ENCODE measurements at regions not wholly inside any gene's neighbourhood (a gene's known extent, or its start where the extent isn't known, plus 50 kb on each side); places are given as distances from the start of the nearest gene placed in this dataset.
A peak's percentile ranks its signal among the peaks of the same experiment; 100 is the strongest.

DNA sequence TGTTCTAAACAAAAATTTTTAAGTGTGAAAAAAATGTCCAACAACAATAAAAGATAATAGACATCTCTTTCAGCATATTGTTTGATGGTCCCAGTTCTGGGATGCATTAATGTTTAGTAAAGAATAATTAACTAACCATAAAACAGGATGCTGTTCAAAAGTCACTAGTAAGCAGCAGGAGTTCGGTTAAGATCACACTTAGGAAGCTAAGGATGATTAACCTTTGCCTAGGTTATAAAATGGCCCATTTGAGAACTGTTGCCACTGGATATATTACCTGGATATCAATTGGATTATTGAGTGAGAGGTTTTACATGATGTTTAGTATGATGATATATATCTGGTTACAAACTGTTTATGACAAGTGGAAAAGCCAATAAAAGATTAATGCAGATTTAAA, 171.7 kb downstream of the ATG4C start:
- intact Hi-C loops (cut with micrococcal nuclease) = no loop called here
- no peaks in the 10 kb centered on the region for H3K4me1 Mint-ChIP-seq
- H3K36me3 Mint-ChIP-seq (ENCODE audit: low read depth) = no peaks in the 10 kb centered on the region
- H3K9me3 Mint-ChIP-seq = no peaks in the 10 kb centered on the region
- H3K4me3 Mint-ChIP-seq = no peak overlapping the region
- peaks cover 7% of the 10 kb centered on the region for H3K27me3 Mint-ChIP-seq
- H3K27ac Mint-ChIP-seq = no peak overlapping the region
- no peak for DNase-seq

DNA sequence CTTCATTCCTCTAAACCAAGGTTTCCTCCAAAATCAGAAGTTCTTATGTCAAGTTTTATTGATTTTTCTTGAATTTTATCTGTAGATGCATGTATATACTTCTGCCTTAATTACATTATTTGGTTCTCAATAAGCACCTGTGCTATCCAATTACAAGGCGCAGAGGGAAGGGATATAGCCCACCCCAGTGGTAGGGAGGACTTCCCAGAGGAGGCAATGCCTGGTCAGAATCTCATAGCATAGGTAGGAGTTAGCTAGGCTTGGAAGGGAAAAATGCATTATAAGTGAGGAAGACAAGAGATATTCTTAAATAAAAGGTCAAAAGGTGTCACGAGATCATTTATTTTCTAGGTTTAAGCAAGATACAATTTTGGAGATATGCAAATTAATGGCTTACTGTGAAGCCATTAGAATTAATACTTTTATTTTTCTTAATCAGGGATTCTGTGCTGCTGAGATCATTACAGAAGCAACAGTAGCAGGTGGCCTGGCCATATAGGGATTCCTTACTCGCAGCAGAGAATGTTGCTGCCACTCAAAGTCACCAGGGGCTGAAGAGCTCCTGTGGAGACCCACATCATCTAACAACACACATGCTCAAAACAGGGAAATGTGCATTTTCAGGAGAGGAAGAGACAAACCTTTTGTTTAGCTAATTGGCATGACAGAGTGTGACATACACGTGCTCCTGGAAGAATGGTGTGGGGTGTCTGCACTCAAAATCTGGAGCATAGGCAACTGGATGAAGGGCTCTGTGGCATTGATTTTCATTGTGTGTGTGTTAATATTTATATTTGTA, 178.3 kb downstream of the ATG4C start:
- Mint-ChIP-seq H3K4me3 (no peak overlapping the region), H3K36me3 (ENCODE audit: low read depth) (no peaks in the 10 kb centered on the region), H3K4me1 (no peaks in the 10 kb centered on the region), H3K9me3 (no peaks in the 10 kb centered on the region), H3K27ac (no peak overlapping the region), H3K27me3 (peaks cover 7% of the 10 kb centered on the region)
- intact Hi-C loops (cut with micrococcal nuclease) = no loop called here
- no peak for DNase-seq

DNA sequence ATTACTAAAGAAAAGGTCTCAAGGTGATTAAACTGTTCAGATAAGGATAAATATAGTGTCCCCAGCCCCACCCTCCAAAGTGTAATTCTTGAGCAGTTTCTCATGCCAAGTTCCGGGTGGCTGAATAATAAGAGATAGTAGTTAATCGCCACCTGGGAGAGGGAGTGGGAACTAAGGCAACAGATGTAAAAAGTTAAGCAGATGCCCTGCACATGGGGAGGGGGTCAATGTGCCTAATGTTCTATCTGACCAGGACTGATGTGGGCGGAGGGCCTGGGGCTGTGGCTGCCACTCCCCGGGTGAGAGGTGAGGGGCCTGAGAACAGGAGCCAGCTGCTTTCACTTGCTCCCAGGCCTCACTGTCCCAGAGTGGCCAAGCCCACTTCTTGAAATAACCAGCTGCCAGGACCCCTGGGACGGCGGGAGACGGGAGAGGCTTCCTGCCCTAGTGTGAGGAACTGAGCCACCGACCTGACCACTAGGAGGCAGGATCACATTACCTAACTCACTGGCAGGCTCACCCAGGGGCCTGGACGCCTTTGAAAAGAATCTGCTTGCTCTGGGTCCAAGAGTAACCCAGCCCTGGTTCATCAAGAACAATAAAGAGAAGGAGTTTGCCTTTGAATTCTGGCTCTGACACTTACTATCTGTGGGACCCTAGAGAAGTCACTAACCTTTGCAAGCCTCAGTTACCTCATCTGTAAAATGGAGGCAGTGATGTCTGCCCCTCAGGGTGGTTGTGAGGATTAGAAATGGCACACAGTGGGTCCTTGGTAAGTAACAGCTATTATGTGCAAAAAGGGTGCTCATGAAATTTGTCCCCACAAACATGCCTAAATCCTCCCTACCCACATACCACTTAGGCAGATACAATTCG, 179.2 kb downstream of the ATG4C start:
- Mint-ChIP-seq H3K4me1 (no peaks in the 10 kb centered on the region), H3K27ac (no peak overlapping the region), H3K9me3 (no peaks in the 10 kb centered on the region), H3K27me3 (peaks cover 7% of the 10 kb centered on the region), H3K36me3 (ENCODE audit: low read depth) (no peaks in the 10 kb centered on the region), H3K4me3 (no peak overlapping the region)
- peak; percentile 61 for DNase-seq
- intact Hi-C loops (cut with micrococcal nuclease) = no loop called here

DNA sequence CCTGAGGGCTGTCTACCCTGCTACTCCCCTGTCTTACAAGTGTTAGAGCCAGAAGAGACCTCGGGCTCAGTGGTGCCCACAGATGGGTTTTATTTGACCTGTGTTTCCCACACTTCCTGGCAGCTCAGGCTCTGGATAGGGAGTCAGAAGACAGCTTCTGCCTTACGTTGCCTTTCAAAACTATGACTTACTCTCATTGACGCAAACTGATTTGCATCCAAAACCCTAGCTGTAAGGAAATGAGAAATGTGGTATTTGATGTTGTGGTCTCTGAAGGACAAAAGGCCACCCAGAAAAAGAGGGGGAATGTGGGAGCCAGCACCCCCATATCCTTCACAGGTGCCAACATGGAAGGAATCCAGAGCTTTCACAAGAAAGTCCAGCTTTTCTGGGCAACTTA, 180.2 kb downstream of the ATG4C start:
- no peaks in the 10 kb centered on the region for H3K4me1 Mint-ChIP-seq
- peaks cover 2% of the 10 kb centered on the region for H3K27me3 Mint-ChIP-seq
- no peak overlapping the region for H3K27ac Mint-ChIP-seq
- no peak for DNase-seq
- H3K36me3 Mint-ChIP-seq (ENCODE audit: low read depth) = no peaks in the 10 kb centered on the region
- intact Hi-C loops (cut with micrococcal nuclease) = no loop called here
- no peak overlapping the region for H3K4me3 Mint-ChIP-seq
- no peaks in the 10 kb centered on the region for H3K9me3 Mint-ChIP-seq

DNA sequence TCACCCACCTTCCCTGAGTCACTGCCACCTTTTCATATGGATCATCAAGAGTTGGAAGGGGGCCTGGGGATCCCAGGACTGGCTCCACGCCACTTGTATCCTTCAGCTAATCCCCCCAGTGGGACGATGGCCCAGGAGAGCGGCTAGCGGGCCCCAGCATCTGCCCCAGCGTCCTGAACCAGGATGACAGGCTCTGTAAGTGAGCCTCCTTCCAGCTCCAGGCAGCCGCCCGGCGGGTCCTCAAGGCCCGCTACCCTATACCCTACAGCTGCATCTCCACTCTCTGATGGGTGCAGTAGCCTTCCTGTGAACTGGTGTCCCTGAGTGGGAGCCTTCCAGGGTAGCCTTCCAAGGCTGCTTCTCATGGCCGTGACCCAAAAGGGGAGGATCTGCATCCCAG, 183.1 kb downstream of the ATG4C start:
- Mint-ChIP-seq H3K36me3 (ENCODE audit: low read depth) (no peaks in the 10 kb centered on the region), H3K27me3 (no peaks in the 10 kb centered on the region), H3K4me1 (no peaks in the 10 kb centered on the region), H3K9me3 (no peaks in the 10 kb centered on the region), H3K4me3 (no peak overlapping the region), H3K27ac (no peak overlapping the region)
- DNase-seq = no peak
- intact Hi-C loops (cut with micrococcal nuclease) = no loop called here

DNA sequence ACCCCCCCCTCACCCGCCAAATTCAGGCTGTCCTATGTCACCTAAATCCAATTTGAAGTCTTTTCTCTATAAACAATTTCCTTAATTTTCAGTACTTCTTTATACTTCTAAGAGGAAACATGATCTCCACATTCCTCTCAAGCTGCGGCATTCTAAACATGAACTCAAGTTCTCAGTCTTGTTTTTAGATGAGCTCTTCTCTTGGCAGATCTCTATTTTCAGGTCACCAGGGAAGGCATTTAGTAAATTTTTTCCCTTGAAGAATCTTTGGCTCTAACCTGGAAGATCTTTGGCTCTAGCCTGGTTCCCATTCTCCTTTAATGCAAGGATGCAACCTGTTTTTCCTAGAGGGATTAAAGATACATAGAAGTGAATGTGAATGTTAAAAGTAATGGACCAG, 193.4 kb downstream of the ATG4C start:
- DNase-seq = no peak
- Mint-ChIP-seq H3K9me3 (no peaks in the 10 kb centered on the region), H3K4me1 (no peaks in the 10 kb centered on the region), H3K4me3 (no peak overlapping the region), H3K27ac (no peak overlapping the region), H3K36me3 (ENCODE audit: low read depth) (no peaks in the 10 kb centered on the region), H3K27me3 (peaks cover 2% of the 10 kb centered on the region)
- intact Hi-C loops (cut with micrococcal nuclease) = no loop called here

DNA sequence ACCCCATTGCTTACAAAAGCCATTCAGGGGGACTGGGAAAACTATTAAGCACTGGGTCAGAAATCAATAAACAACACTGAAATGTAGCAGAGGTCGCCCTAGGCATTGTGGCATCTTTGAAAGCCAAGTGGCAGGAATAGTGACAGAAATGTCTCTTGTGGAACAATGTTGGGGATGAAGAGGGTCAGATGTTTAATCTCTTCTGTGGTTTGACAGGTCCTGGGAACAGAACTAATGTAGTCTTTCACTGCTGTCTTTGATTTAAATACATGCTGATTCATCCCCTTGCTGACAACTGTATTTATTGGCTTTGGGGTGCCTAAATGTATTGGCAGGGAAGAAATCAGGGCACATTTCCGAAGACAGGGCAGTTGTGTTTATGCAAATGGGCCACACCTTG, 194.8 kb downstream of the ATG4C start:
- intact Hi-C loops (cut with micrococcal nuclease) = no loop called here
- Mint-ChIP-seq H3K4me3 (no peak overlapping the region), H3K27ac (no peak overlapping the region), H3K4me1 (no peaks in the 10 kb centered on the region), H3K27me3 (peaks cover 2% of the 10 kb centered on the region), H3K9me3 (no peaks in the 10 kb centered on the region), H3K36me3 (ENCODE audit: low read depth) (no peaks in the 10 kb centered on the region)
- no peak for DNase-seq

DNA sequence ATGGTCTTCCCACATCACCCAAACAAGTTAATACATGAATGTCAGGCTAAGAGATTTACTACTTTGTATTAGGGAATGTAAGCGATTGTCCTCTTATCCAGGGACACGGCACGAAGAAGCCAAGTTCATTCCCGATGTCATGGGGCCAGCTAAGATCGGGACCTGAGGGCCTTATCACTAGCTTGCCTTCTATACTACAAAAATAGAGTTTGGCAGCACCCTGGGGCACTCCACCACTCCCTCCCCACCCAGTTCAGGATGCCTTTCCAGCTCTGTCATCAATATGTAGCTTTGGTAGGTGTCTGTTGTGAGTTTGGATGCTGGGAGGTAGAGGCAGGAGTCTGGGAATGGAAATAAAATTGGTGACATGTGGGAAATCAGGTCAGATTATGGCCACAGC, 197.5 kb downstream of the ATG4C start:
- Mint-ChIP-seq H3K27ac (no peak overlapping the region), H3K4me1 (no peaks in the 10 kb centered on the region), H3K27me3 (peaks cover 2% of the 10 kb centered on the region), H3K36me3 (ENCODE audit: low read depth) (no peaks in the 10 kb centered on the region), H3K9me3 (no peaks in the 10 kb centered on the region), H3K4me3 (no peak overlapping the region)
- intact Hi-C loops (cut with micrococcal nuclease) = no loop called here
- no peak for DNase-seq

DNA sequence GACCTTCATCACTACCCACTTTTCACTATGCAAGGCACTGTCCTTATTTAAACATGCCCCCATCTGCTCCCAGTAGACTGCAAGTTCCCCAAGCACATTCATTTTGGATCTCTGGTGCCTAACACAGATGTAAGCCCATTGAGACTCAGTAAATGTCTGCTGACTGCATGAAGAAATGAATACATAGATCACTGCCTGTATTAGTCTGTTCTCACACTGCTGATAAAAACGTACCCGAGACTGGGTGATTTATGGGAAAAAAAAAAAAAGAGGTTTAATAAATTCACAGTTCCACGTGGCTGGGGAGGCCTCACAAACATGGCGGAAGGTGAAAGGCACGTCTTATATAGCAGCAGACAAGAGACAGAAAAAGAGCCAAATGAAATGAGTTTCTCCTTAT, 204.9 kb downstream of the ATG4C start:
- Mint-ChIP-seq H3K4me1 (no peaks in the 10 kb centered on the region), H3K27me3 (peaks cover 4% of the 10 kb centered on the region), H3K9me3 (no peaks in the 10 kb centered on the region), H3K4me3 (no peak overlapping the region), H3K36me3 (ENCODE audit: low read depth) (no peaks in the 10 kb centered on the region), H3K27ac (no peak overlapping the region)
- intact Hi-C loops (cut with micrococcal nuclease) = no loop called here
- DNase-seq = no peak

DNA sequence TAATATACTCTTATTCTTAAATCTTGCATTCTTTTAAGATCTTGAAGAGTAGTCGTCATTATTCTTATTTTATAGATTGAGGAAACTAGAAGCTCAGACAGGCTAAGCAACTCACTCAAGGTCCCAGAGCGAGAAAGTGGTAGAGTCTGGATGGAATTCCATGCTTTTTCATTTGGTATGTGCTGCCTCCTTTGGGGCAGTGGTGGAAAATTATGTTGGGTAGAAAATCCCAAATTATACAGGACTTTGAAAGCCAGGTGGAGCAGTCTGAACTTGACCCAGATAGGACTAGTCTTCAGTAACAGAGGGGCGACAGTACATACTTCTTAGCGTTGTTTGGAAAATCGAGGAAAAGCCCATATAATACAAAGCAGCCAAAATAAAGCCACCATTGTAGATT, 205.6 kb downstream of the ATG4C start:
- Mint-ChIP-seq H3K9me3 (no peaks in the 10 kb centered on the region), H3K36me3 (ENCODE audit: low read depth) (no peaks in the 10 kb centered on the region), H3K4me3 (no peak overlapping the region), H3K27me3 (peaks cover 4% of the 10 kb centered on the region), H3K4me1 (no peaks in the 10 kb centered on the region), H3K27ac (no peak overlapping the region)
- intact Hi-C loops (cut with micrococcal nuclease) = no loop called here
- no peak for DNase-seq

DNA sequence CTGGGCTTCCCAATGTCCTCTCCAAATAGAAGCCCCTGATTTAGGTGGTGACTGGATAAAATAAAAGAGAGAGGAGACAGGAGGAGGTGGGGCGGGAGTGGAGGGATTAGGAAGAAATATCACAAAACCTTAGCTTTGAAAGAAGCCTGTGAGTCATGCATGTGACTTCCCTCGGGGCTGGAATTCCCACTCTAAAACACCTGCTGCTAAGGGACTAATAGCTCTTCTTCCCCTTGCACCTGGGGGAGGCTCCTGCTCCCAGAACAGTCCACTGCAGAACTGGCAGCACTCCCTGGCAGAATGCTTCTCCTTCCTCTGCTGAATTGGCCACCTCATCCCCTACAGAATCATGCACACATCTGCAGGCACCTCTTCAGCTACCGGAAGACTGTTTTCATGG, 207.2 kb downstream of the ATG4C start:
- Mint-ChIP-seq H3K9me3 (no peaks in the 10 kb centered on the region), H3K4me1 (no peaks in the 10 kb centered on the region), H3K4me3 (no peak overlapping the region), H3K36me3 (ENCODE audit: low read depth) (no peaks in the 10 kb centered on the region), H3K27ac (no peak overlapping the region), H3K27me3 (peaks cover 4% of the 10 kb centered on the region)
- no peak for DNase-seq
- intact Hi-C loops (cut with micrococcal nuclease) = no loop called here

DNA sequence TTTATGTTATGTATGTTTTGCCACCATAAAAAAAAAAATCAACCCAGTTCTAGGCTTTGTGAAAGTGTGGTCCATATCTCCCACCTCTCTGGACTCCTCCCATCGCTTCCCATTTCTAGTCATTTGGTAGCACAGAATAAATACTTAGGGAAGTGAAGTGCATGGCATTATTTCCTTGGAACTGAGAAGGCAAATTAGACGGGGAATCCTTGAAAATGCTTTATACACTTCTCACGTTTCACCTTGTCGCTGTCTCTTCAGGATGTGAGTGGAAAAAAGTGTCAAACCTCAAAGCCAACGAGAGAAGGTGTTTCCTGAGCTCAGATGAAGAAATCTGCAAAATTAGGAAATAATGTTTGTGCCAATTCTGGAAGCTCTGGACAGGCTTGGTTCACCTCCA, 209.9 kb downstream of the ATG4C start:
- intact Hi-C loops (cut with micrococcal nuclease) = no loop called here
- peaks cover 4% of the 10 kb centered on the region for H3K27me3 Mint-ChIP-seq
- H3K36me3 Mint-ChIP-seq (ENCODE audit: low read depth) = no peaks in the 10 kb centered on the region

DNA sequence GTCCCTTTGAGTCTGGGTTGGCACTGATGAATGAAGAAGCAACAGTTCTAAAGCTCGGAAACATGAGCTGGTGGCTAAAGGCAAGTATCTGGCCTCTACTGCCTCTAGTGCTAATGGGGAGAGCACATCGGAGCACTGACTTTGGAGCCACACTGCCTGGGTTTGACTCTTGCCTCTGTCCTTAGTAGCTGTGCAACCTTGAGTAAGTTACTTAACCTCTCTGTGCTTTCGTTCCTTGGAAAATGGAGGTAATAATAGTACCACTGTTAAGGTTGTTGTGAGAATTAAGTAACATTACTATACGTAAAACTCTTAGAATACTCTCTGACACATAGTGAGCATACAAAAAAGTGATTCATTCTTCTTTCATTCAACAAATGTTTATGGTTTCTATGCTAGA, 211.2 kb downstream of the ATG4C start:
- Mint-ChIP-seq H3K4me3 (no peak overlapping the region), H3K36me3 (ENCODE audit: low read depth) (no peaks in the 10 kb centered on the region), H3K9me3 (no peaks in the 10 kb centered on the region), H3K4me1 (no peaks in the 10 kb centered on the region), H3K27me3 (peaks cover 4% of the 10 kb centered on the region), H3K27ac (no peak overlapping the region)
- intact Hi-C loops (cut with micrococcal nuclease) = no loop called here
- no peak for DNase-seq

More for the DNA sequence above, 209.9 kb downstream of the ATG4C start:
- Mint-ChIP-seq H3K4me1 (no peaks in the 10 kb centered on the region), H3K9me3 (no peaks in the 10 kb centered on the region), H3K27ac (no peak overlapping the region), H3K4me3 (no peak overlapping the region)
- DNase-seq = no peak

DNA sequence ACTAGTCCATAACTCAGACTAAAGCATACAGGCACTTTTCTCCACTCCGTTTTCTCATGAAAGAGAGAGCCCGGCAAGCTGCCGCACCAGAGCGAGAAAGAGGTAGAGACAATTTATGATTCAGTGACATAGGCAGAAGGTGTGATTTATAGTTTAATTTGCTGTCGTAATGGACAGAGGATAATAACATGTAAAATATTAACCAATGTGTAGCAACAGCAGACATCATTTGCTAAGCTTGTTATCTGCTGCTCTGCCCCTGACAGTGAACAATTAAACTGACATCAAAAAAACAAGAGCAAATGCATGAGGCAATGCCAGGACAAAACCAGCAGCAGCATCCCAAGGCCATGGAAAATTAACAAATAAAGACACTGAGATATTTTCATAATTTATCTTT, 214.0 kb downstream of the ATG4C start:
- no peak for DNase-seq
- Mint-ChIP-seq H3K36me3 (ENCODE audit: low read depth) (no peaks in the 10 kb centered on the region), H3K4me1 (no peaks in the 10 kb centered on the region), H3K27ac (no peak overlapping the region), H3K4me3 (no peak overlapping the region), H3K27me3 (peaks cover 9% of the 10 kb centered on the region), H3K9me3 (no peaks in the 10 kb centered on the region)
- intact Hi-C loops (cut with micrococcal nuclease) = no loop called here

Data from activated CD4-positive, alpha-beta T cell treated with anti-CD3 and anti-CD28 coated beads, Interleukin-2, amount 10 ng/mL, durations not matched to agents 24 days and 14 days (primary cell).